HEK293 (cell line): ENCODE measurements at regions not wholly inside any gene's neighbourhood (a gene's known extent, or its start where the extent isn't known, plus 50 kb on each side); places are given as distances from the start of the nearest gene placed in this dataset.

ENCODE experiments used
- BCL6B ChIP-seq: fragments of 450-650 bp; formaldehyde crosslinking; IDR thresholded peaks from 2 replicates; pipeline ENCODE4 v1.5.1; 2017; ENCODE audit warnings: missing biosample characterization, missing genetic modification characterization
- CTCF ChIP-seq: fragments of 450-650 bp; formaldehyde crosslinking; IDR thresholded peaks from 2 replicates; pipeline ENCODE4 v1.5.1; 2016; ENCODE audit warnings: missing biosample characterization, missing genetic modification characterization
- KLF16 ChIP-seq: fragments of 450-650 bp; formaldehyde crosslinking; IDR thresholded peaks from 2 replicates; pipeline ENCODE4 v1.5.1; 2017; ENCODE audit warnings: missing biosample characterization, missing genetic modification characterization
- ZSCAN5A ChIP-seq: fragments of 450-650 bp; formaldehyde crosslinking; IDR thresholded peaks from 2 replicates; pipeline ENCODE4 v1.5.1; 2016; ENCODE audit warnings: missing biosample characterization, missing genetic modification characterization

- no peak for TF ChIP-seq CTCF (tag by site-specific recombination)
- no peak for TF ChIP-seq ZSCAN5A
- no peak for TF ChIP-seq BCL6B (tag by site-specific recombination)
- TF ChIP-seq KLF16 (tag by site-specific recombination): no peak
Observed at GRCh38 chr15:91515188-91515754, 338.2 kb upstream of the SLCO3A1 start.
